ENCODE measurements at regions not wholly inside any gene's neighbourhood (a gene's known extent, or its start where the extent isn't known, plus 50 kb on each side); places are given as distances from the start of the nearest gene placed in this dataset.

DNA sequence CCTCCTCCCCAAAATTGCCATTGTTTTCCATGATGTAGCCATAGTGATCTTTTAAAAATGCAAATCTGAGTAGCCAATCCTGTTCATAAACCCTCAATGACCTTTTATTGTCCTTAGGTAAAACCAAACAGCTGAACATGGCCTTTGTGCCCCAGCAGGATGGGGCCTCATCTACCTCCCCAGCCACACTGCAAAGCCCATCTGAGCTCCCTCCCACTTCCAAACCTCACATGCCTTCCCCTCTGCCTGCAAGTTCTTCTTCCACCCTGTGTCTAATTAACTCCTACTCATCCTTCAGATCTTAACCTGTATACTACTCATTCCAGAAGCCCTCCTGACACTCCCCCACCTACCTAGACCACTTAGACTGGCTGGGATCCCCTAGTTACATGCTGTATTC lies 178.8 kb upstream of the NPVF start:
- TF ChIP-seq, protein P1, sequence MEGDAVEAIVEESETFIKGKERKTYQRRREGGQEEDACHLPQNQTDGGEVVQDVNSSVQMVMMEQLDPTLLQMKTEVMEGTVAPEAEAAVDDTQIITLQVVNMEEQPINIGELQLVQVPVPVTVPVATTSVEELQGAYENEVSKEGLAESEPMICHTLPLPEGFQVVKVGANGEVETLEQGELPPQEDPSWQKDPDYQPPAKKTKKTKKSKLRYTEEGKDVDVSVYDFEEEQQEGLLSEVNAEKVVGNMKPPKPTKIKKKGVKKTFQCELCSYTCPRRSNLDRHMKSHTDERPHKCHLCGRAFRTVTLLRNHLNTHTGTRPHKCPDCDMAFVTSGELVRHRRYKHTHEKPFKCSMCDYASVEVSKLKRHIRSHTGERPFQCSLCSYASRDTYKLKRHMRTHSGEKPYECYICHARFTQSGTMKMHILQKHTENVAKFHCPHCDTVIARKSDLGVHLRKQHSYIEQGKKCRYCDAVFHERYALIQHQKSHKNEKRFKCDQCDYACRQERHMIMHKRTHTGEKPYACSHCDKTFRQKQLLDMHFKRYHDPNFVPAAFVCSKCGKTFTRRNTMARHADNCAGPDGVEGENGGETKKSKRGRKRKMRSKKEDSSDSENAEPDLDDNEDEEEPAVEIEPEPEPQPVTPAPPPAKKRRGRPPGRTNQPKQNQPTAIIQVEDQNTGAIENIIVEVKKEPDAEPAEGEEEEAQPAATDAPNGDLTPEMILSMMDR (IDR thresholded peaks at IDR 0.05) = no peak
- TF ChIP-seq EZH2 (IDR thresholded peaks at IDR 0.05; ENCODE audit: borderline replicate concordance, insufficient read depth, low read depth, low read length, poor library complexity, severe bottlenecking) = no peak
